ENCODE measurements at regions not wholly inside any gene's neighbourhood (a gene's known extent, or its start where the extent isn't known, plus 50 kb on each side); places are given as distances from the start of the nearest gene placed in this dataset.

DNA sequence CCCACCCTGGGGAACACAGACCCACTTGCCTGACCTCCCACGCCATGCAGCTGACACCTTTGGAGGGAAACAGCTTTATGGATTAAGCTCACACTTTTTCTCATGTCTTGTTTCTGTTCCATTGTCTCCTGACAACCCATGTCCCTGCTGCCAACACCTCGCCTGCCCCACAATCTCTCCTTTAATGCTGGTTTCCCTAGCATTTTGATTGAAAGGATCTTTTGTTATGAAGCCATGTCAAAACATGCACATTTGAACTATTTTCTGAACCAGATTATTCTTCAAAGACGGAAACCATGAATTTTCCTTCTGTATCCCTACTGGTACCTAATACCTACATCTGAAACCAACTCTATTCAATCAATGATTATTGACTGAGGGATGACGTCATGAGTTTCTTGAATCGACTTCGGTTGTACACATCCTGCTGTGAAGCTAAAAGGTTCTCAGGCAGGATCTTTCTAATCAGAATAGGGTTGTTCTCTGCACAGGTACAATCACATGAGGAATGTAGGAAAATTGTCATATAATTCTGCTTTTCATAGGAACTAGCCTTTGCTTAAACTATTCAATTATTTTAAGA, 106.2 kb upstream of the NEBL start:
- ATAC-seq (no peak), DNase-seq (no peak)
- intact Hi-C loops (cut with DNase I) = no loop called here
- Histone ChIP-seq H3K27me3 (ENCODE audit: low read depth) (no peaks in the 10 kb centered on the region), H3K9me3 (no peaks in the 10 kb centered on the region), H3K27ac (no peak overlapping the region), H3K36me3 (no peaks in the 10 kb centered on the region), H3K4me1 (no peaks in the 10 kb centered on the region), H3K4me3 (no peak overlapping the region)
- TF ChIP-seq, protein P1, sequence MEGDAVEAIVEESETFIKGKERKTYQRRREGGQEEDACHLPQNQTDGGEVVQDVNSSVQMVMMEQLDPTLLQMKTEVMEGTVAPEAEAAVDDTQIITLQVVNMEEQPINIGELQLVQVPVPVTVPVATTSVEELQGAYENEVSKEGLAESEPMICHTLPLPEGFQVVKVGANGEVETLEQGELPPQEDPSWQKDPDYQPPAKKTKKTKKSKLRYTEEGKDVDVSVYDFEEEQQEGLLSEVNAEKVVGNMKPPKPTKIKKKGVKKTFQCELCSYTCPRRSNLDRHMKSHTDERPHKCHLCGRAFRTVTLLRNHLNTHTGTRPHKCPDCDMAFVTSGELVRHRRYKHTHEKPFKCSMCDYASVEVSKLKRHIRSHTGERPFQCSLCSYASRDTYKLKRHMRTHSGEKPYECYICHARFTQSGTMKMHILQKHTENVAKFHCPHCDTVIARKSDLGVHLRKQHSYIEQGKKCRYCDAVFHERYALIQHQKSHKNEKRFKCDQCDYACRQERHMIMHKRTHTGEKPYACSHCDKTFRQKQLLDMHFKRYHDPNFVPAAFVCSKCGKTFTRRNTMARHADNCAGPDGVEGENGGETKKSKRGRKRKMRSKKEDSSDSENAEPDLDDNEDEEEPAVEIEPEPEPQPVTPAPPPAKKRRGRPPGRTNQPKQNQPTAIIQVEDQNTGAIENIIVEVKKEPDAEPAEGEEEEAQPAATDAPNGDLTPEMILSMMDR (IDR thresholded peaks at IDR 0.05) = no peak

DNA sequence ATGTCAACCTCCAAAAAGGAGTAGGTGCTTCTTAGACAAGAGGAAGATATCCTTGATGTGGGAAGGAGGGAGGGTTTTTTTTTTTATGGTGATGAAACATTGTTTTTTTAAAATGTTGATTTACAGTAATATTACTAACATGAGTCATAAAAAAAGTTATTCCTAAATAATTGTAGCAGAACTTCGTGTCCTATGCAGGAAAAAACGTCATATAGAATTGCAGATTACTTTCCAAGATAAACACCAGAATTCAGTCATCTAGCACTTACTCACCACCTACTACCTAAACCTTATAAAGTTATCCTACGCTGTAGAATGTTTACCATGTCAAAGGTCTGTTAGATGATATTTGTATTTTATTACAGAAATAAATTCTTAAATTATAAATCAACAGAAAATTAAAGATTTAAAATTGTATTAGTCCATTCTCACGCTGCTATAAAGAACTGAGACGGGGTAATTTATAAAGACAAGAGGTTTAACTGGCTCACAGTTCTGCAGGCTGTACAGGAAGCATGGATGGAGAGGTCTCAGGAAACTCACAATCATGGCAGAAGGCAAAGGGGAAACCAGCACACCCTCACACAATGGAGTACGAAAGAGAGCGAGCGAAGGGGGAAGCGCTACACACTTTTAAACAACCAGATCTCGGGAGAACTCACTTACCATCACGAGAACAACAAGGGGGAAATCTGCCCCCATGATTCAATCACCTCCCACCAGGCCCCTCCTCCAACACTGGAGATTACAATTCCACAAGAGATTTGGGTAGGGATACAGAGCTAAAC, 105.2 kb upstream of the NEBL start:
- H3K4me3 ChIP-seq = no peak overlapping the region
- no peaks in the 10 kb centered on the region for H3K36me3 ChIP-seq
- TF ChIP-seq, protein P1 (IDR thresholded peaks at IDR 0.05) = no peak
- H3K27ac ChIP-seq = no peak overlapping the region
- H3K9me3 ChIP-seq = no peaks in the 10 kb centered on the region
- DNase-seq (no peak), ATAC-seq (no peak)
- no peaks in the 10 kb centered on the region for H3K4me1 ChIP-seq
- no peaks in the 10 kb centered on the region for H3K27me3 ChIP-seq (ENCODE audit: low read depth)
- intact Hi-C loops (cut with DNase I) = no loop called here

DNA sequence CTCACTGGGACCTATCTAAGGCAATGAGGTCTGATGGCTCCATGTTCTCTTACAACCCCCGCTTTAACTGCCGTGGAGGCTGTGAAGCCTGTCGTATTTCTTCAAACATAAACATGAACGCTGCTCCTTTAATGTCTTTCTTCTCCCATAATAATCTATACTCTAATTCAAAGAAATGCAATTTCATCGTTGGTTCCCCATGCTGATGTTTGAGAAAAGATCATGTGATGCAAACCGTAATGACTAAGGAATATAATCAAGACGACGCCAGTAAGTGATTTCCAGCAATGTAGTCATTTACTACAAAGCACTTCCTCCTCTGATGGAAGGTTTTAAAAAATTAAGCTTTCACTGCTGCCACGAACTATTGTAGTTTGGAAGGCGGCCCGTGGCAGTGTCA, 102.6 kb upstream of the NEBL start:
- H3K27me3 ChIP-seq (ENCODE audit: low read depth) = no peaks in the 10 kb centered on the region
- ATAC-seq (no peak), DNase-seq (no peak)
- H3K4me3 ChIP-seq = no peak overlapping the region
- H3K4me1 ChIP-seq = no peaks in the 10 kb centered on the region
- H3K36me3 ChIP-seq = no peaks in the 10 kb centered on the region
- intact Hi-C loops (cut with DNase I) = no loop called here
- H3K9me3 ChIP-seq = no peaks in the 10 kb centered on the region
- TF ChIP-seq, protein P1 (IDR thresholded peaks at IDR 0.05) = no peak
- H3K27ac ChIP-seq = no peak overlapping the region

DNA sequence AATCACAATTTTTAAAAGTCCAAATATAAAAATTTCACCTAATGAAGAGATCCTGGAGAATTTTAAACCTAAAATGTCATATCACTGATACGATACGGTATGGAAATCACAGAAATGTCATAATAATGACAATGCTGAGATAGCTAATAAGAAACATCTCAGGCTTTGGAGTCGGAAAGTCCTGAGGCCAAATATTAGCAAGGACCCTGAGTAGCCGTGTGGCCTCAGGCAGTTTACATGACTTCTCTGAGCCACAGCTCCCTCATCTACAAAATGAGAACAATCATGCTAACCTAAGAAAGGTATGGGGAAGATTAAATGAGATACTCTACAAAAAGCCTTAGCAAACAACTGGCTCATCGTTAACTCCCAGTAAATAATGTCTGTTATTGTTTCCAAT, 100.9 kb upstream of the NEBL start:
- Histone ChIP-seq H3K27ac (no peak overlapping the region), H3K4me1 (no peaks in the 10 kb centered on the region), H3K36me3 (no peaks in the 10 kb centered on the region), H3K27me3 (ENCODE audit: low read depth) (no peaks in the 10 kb centered on the region), H3K4me3 (no peak overlapping the region), H3K9me3 (no peaks in the 10 kb centered on the region)
- no peak for DNase-seq
- no peak for ATAC-seq
- intact Hi-C loops (cut with DNase I) = no loop called here
- TF ChIP-seq, protein P1 (IDR thresholded peaks at IDR 0.05) = no peak

DNA sequence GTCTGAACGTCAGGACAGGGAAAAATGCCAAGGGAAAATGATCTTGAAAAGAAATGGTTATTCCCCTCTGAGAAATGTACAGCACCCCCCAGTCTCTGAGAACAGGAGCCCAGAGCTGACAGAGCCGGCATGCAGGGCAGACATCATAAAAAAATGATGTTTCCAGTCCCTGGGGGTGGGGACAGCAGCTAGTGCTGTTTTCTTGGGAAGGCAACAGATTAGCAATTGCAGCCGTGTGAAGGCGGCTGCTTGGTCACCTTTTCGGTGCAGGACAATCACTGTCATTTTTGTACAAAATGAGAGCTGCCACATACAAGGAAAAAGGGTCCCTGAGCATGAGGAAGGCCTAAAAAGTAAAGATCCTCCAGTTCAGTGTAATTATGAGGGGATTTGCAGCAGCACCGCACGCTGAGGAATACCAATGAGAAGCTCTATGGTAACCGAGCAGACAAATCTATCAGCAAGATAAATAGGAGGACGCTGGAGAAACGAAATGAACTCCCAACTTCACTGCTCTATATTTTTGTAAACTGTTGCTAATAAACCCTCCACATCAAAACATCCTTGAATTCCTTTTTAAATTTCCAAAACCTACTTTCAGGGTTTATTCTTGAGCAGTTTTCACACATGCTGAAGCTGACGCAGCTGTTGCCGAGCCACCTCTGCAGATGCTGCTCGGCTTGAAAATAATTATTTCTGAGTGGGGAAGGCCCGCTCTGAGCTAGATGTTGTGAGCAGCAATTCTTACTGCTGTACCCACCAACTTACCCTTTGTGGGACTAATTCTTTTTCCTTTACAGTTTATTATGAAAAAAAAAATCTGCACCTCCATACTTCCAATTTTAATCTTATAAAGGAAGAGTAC, 98.2 kb upstream of the NEBL start:
- intact Hi-C loops (cut with DNase I) = no loop called here
- TF ChIP-seq, protein P1 (IDR thresholded peaks at IDR 0.05) = no peak
- no peak overlapping the region for H3K27ac ChIP-seq
- DNase-seq = no peak
- no peaks in the 10 kb centered on the region for H3K36me3 ChIP-seq
- ATAC-seq = no peak
- no peaks in the 10 kb centered on the region for H3K27me3 ChIP-seq (ENCODE audit: low read depth)
- no peak overlapping the region for H3K4me3 ChIP-seq
- H3K4me1 ChIP-seq = peaks cover 4% of the 10 kb centered on the region
- no peaks in the 10 kb centered on the region for H3K9me3 ChIP-seq

All from lower lobe of right lung (tissue), 2 donors.